HG03097 (cell line): ENCODE measurements at regions not wholly inside any gene's neighbourhood (a gene's known extent, or its start where the extent isn't known, plus 50 kb on each side); places are given as distances from the start of the nearest gene placed in this dataset.

ENCODE experiments used
- ATAC-seq: cut with Tn5 transposase; IDR thresholded peaks from one replicate; pipeline ENCODE4 v1.9.1; 2021; ENCODE audit not compliant: unreplicated experiment, low FRiP score

GRCh38 chr4:153131596-153131995, 72.6 kb upstream of the TRIM2 start:
- ATAC-seq, result no peak

GRCh38 chr4:153137159-153137558, 67.1 kb upstream of the TRIM2 start:
- ATAC-seq, result no peak

- no peak for ATAC-seq
Observed at GRCh38 chr4:153137677-153138630, 66.3 kb upstream of the TRIM2 start.

- ATAC-seq, result no peak
Observed at GRCh38 chr4:153138736-153139135, 65.5 kb upstream of the TRIM2 start.

- ATAC-seq, result no peak
Observed at GRCh38 chr4:153140294-153140693, 63.9 kb upstream of the TRIM2 start.

- no peak for ATAC-seq
Observed at GRCh38 chr4:153141238-153141637, 63.0 kb upstream of the TRIM2 start.

GRCh38 chr4:153142700-153143438, 61.4 kb upstream of the TRIM2 start:
- ATAC-seq, result no peak

GRCh38 chr4:153143527-153144348, 60.5 kb upstream of the TRIM2 start:
- ATAC-seq, result no peak

- ATAC-seq, result no peak
Observed at GRCh38 chr4:153146031-153146430, 58.2 kb upstream of the TRIM2 start.

GRCh38 chr4:153146961-153147360, 57.3 kb upstream of the TRIM2 start:
- no peak for ATAC-seq

GRCh38 chr4:153148791-153149190, 55.5 kb upstream of the TRIM2 start:
- no peak for ATAC-seq

- no peak for ATAC-seq
Observed at GRCh38 chr4:153151535-153152455, 52.4 kb upstream of the TRIM2 start.

GRCh38 chr4:153152501-153153338, 51.5 kb upstream of the TRIM2 start:
- peak; percentile 17 for ATAC-seq

- ATAC-seq, result peak; percentile 57
Observed at GRCh38 chr4:153153339-153153871, 50.8 kb upstream of the TRIM2 start.

GRCh38 chr4:153154007-153154975, 50.0 kb upstream of the TRIM2 start:
- ATAC-seq, result no peak
